ENCODE measurements at regions not wholly inside any gene's neighbourhood (a gene's known extent, or its start where the extent isn't known, plus 50 kb on each side); places are given as distances from the start of the nearest gene placed in this dataset.

DNA sequence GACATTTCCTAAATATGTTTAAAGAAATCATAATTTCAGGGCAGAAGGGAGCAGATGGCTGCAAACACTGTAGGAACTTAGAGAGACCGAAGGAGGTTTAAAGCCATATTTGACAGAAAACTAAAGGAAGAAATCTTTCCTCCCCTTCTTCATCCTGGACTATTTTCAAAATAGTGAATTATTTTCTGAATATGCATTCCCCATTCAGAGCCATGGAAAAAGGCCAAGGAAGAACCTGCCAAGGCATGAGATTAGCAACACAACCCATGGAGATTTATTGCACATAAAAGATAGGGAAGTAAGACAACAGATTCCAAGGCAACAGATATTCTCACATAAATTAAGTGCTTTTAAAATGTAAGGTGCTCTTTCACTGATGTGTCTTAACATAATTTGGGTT, 233.3 kb upstream of the ADAMTS16 start:
- TF ChIP-seq, protein P1, sequence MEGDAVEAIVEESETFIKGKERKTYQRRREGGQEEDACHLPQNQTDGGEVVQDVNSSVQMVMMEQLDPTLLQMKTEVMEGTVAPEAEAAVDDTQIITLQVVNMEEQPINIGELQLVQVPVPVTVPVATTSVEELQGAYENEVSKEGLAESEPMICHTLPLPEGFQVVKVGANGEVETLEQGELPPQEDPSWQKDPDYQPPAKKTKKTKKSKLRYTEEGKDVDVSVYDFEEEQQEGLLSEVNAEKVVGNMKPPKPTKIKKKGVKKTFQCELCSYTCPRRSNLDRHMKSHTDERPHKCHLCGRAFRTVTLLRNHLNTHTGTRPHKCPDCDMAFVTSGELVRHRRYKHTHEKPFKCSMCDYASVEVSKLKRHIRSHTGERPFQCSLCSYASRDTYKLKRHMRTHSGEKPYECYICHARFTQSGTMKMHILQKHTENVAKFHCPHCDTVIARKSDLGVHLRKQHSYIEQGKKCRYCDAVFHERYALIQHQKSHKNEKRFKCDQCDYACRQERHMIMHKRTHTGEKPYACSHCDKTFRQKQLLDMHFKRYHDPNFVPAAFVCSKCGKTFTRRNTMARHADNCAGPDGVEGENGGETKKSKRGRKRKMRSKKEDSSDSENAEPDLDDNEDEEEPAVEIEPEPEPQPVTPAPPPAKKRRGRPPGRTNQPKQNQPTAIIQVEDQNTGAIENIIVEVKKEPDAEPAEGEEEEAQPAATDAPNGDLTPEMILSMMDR (IDR thresholded peaks at IDR 0.05) = no peak
- no peak for TF ChIP-seq POLR2A (IDR thresholded peaks at IDR 0.05)

Data from Peyer's patch (tissue), 4 donors.